Retinal pigment epithelial cell (primary cell): ENCODE measurements at regions not wholly inside any gene's neighbourhood (a gene's known extent, or its start where the extent isn't known, plus 50 kb on each side); places are given as distances from the start of the nearest gene placed in this dataset.

Source experiments
- DNase-seq: peaks from one replicate; pipeline ENCODE4 v3.0.0-alpha.2; 2010; ENCODE audit warnings: low read depth
- H3K4me3 ChIP-seq: 2 replicates; pipeline ENCODE4 v1.5.1; 2011; ENCODE audit warnings: mild to moderate bottlenecking, low read length, control low read depth, moderate library complexity
- CTCF ChIP-seq: conservative IDR thresholded peaks from 2 replicates; pipeline ENCODE4 v1.5.1; 2011; ENCODE audit warnings: low read depth, low read length, control low read depth, inconsistent platforms

- DNase-seq = no peak
- H3K4me3 ChIP-seq = no peak overlapping the region
- TF ChIP-seq CTCF = no peak
Observed at GRCh38 chr15:46278062-46278461, 643.2 kb downstream of the SQOR start.

GRCh38 chr15:46278486-46279090 lies 643.8 kb downstream of the SQOR start:
- TF ChIP-seq CTCF = no peak
- H3K4me3 ChIP-seq = no peak overlapping the region
- no peak for DNase-seq

GRCh38 chr15:46280762-46281542 lies 646.1 kb downstream of the SQOR start:
- H3K4me3 ChIP-seq = no peak overlapping the region
- no peak for TF ChIP-seq CTCF
- no peak for DNase-seq

GRCh38 chr15:46293550-46293949 lies 658.7 kb downstream of the SQOR start:
- no peak overlapping the region for H3K4me3 ChIP-seq
- no peak for DNase-seq
- no peak for TF ChIP-seq CTCF

- TF ChIP-seq CTCF = no peak
- no peak for DNase-seq
- H3K4me3 ChIP-seq = no peak overlapping the region
Observed at GRCh38 chr15:46296002-46296401, 661.2 kb downstream of the SQOR start.

- no peak overlapping the region for H3K4me3 ChIP-seq
- DNase-seq = no peak
- no peak for TF ChIP-seq CTCF
Observed at GRCh38 chr15:46296797-46297196, 662.0 kb downstream of the SQOR start.

- TF ChIP-seq CTCF = no peak
- DNase-seq = no peak
- H3K4me3 ChIP-seq = no peak overlapping the region
Observed at GRCh38 chr15:46297766-46298165, 662.9 kb downstream of the SQOR start.
